ENCODE measurements at regions not wholly inside any gene's neighbourhood (a gene's known extent, or its start where the extent isn't known, plus 50 kb on each side); places are given as distances from the start of the nearest gene placed in this dataset.

- ATAC-seq: no peak
- H3K4me2 ChIP-seq: no peak overlapping the region
Observed at GRCh38 chr11:122248939-122249338, 132.9 kb upstream of the BLID start.

GRCh38 chr11:122248131-122248530, 132.1 kb upstream of the BLID start:
- DNase-seq (ENCODE audit: low read depth in 1 of 2, low spot score in 1 of 2): no peak
- no peak for ATAC-seq
- Histone ChIP-seq H3K4me2 (no peak overlapping the region), H3K4me3 (no peak overlapping the region), H3K4me1 (no peaks in the 10 kb centered on the region), H3K9me3 (no peaks in the 10 kb centered on the region), H3K27ac (no peak overlapping the region)
- FAIRE-seq: no peak
- no peak for TF ChIP-seq HOXA7 (CRISPR knock-in tag; IDR thresholded peaks at IDR 0.05)
- no peak for TF ChIP-seq MYC (IDR thresholded peaks at IDR 0.05; ENCODE audit: borderline replicate concordance, low read length)
- no peak for TF ChIP-seq HOXB5 (CRISPR knock-in tag; IDR thresholded peaks at IDR 0.05)
- no peak for TF ChIP-seq BHLHE40 (IDR thresholded peaks at IDR 0.05; ENCODE audit: low read depth, low read length)
- no peak for TF ChIP-seq MAZ (IDR thresholded peaks at IDR 0.05; ENCODE audit: borderline replicate concordance, low read depth, low read length)
- TF ChIP-seq EHF (CRISPR knock-in tag; IDR thresholded peaks at IDR 0.05): no peak
- no peak for TF ChIP-seq MAX (IDR thresholded peaks at IDR 0.05)
- no peak for TF ChIP-seq EP300 (IDR thresholded peaks at IDR 0.05)
- TF ChIP-seq ELK1 (IDR thresholded peaks at IDR 0.05; ENCODE audit: low read depth, low read length): no peak
- TF ChIP-seq JUNB (IDR thresholded peaks at IDR 0.05): no peak
- no peak for TF ChIP-seq E2F6 (IDR thresholded peaks at IDR 0.05; ENCODE audit: borderline replicate concordance, low read depth)
- no peak for TF ChIP-seq BCL3 (IDR thresholded peaks at IDR 0.05)
- no peak for TF ChIP-seq HOXB13 (CRISPR knock-in tag; IDR thresholded peaks at IDR 0.05; ENCODE audit: low read depth)
- TF ChIP-seq CBX8 (IDR thresholded peaks at IDR 0.05): no peak
- no peak for TF ChIP-seq NPAS2 (CRISPR knock-in tag; IDR thresholded peaks at IDR 0.05; ENCODE audit: borderline replicate concordance)
- TF ChIP-seq RARB (CRISPR knock-in tag; IDR thresholded peaks at IDR 0.05): no peak
- ChIA-PET CTCF (interaction anchor here (0.8 kb wide), 1 partner anchor 39 kb away, joined by 3 read pairs; no protein-coding TSS in a partner anchor), POLR2A (no interaction called here)
- 40% methylated on average over 4 of the region's 4 CpGs for WGBS (ENCODE audit: missing lambda C conversion rate)

More at GRCh38 chr11:122248939-122249338, 132.9 kb upstream of the BLID start:
- Histone ChIP-seq H3K9me3 (no peaks in the 10 kb centered on the region), H3K27ac (no peak overlapping the region), H3K4me1 (no peaks in the 10 kb centered on the region), H3K4me3 (no peak overlapping the region)
- no peak for DNase-seq (ENCODE audit: low read depth in 1 of 2, low spot score in 1 of 2)
- WGBS (ENCODE audit: missing lambda C conversion rate): 55% methylated on average over 8 of the region's 8 CpGs
- POLR2A ChIA-PET: no interaction called here
- CTCF ChIA-PET: interaction anchor here (0.8 kb wide), 1 partner anchor 38 kb away, joined by 3 read pairs; no protein-coding TSS in a partner anchor
- no peak for TF ChIP-seq CTCF (IDR thresholded peaks at IDR 0.05)
- no peak for FAIRE-seq

- 22% methylated on average over 2 of the region's 2 CpGs for WGBS (ENCODE audit: missing lambda C conversion rate)
- no peak for ATAC-seq
- CTCF ChIA-PET: no interaction called here
- no peak for TF ChIP-seq SREBF2 (IDR thresholded peaks at IDR 0.05)
- TF ChIP-seq MAZ (IDR thresholded peaks at IDR 0.05; ENCODE audit: borderline replicate concordance, low read depth, low read length): no peak
- TF ChIP-seq BHLHE40 (IDR thresholded peaks at IDR 0.05; ENCODE audit: low read depth, low read length): no peak
- no peak for TF ChIP-seq HOXB13 (CRISPR knock-in tag; IDR thresholded peaks at IDR 0.05; ENCODE audit: low read depth)
- TF ChIP-seq HOXA7 (CRISPR knock-in tag; IDR thresholded peaks at IDR 0.05): no peak
- no peak for TF ChIP-seq HOXB5 (CRISPR knock-in tag; IDR thresholded peaks at IDR 0.05)
- TF ChIP-seq MAX (IDR thresholded peaks at IDR 0.05): no peak
- no peak for TF ChIP-seq RNF2 (IDR thresholded peaks at IDR 0.05; ENCODE audit: borderline replicate concordance, low read depth)
- TF ChIP-seq HDAC2 (IDR thresholded peaks at IDR 0.05): no peak
- TF ChIP-seq JUN (IDR thresholded peaks at IDR 0.05): no peak
- TF ChIP-seq CBX2 (IDR thresholded peaks at IDR 0.05; ENCODE audit: borderline replicate concordance, low read depth): no peak
- TF ChIP-seq ELK1 (IDR thresholded peaks at IDR 0.05; ENCODE audit: low read depth, low read length): no peak
- TF ChIP-seq ZC3H11A (IDR thresholded peaks at IDR 0.05): no peak
- no peak for TF ChIP-seq TFCP2L1 (CRISPR knock-in tag; IDR thresholded peaks at IDR 0.05)
- TF ChIP-seq CBX8 (IDR thresholded peaks at IDR 0.05): no peak
- TF ChIP-seq GATA3 (IDR thresholded peaks at IDR 0.05; ENCODE audit: borderline replicate concordance): no peak
Observed at GRCh38 chr11:122246874-122247273, 130.9 kb upstream of the BLID start.

More at GRCh38 chr11:122246874-122247273, 130.9 kb upstream of the BLID start:
- POLR2A ChIA-PET: no interaction called here
- no peak for DNase-seq (ENCODE audit: low read depth in 1 of 2, low spot score in 1 of 2)
- Histone ChIP-seq H3K9me3 (no peaks in the 10 kb centered on the region), H3K4me2 (no peak overlapping the region), H3K4me3 (no peak overlapping the region), H3K4me1 (no peaks in the 10 kb centered on the region), H3K27ac (no peak overlapping the region)
- no peak for FAIRE-seq

All from A549 (cell line).